Lung (tissue), 11 donors: ENCODE measurements at regions not wholly inside any gene's neighbourhood (a gene's known extent, or its start where the extent isn't known, plus 50 kb on each side); places are given as distances from the start of the nearest gene placed in this dataset.
"Not testable (repeated sequence)": the region's sequence is repeated elsewhere in the genome, so short reads cannot be mapped to it uniquely, and the experiment has no call there.

Experiments used
- ATAC-seq: fragments of 200-7000 bp; cut with Tn5 transposase; one replicate; pipeline ENCODE4 v1.9.1; 2020; ENCODE audit warnings: moderate number of reproducible peaks; ENCODE audit not compliant: insufficient read depth, low FRiP score
- DNase-seq, 3 donors: peaks; one replicate each; pipeline ENCODE4 v3.0.0-alpha.2; 2013 to 2017
- H3K27ac ChIP-seq, 2 donors: one replicate each; pipeline ENCODE4 v1.5.1; 2013; ENCODE audit warnings: mild to moderate bottlenecking in 2 of 2, moderate library complexity in 2 of 2, control low read depth in 1 of 2, inconsistent platforms in 1 of 2, low read depth in 1 of 2, low read length in 1 of 2
- H3K27me3 ChIP-seq, 3 donors: one replicate each; pipeline ENCODE4 v1.5.1; 2013; ENCODE audit warnings: low read length in 2 of 3; ENCODE audit not compliant: control insufficient read depth in 3 of 3, insufficient read depth in 3 of 3
- H3K36me3 ChIP-seq, 4 donors: one replicate each; pipeline ENCODE4 v1.5.1; 2013; ENCODE audit warnings: low read length in 4 of 4, mild to moderate bottlenecking in 1 of 4, moderate library complexity in 1 of 4; ENCODE audit not compliant: control insufficient read depth in 4 of 4, insufficient read depth in 4 of 4
- H3K4me1 ChIP-seq, 5 donors: one replicate each; pipeline ENCODE4 v1.5.1; 2013; ENCODE audit warnings: low read length in 5 of 5, mild to moderate bottlenecking in 2 of 5, moderate library complexity in 1 of 5; ENCODE audit not compliant: control insufficient read depth in 5 of 5, insufficient read depth in 5 of 5
- H3K4me3 ChIP-seq: one replicate; pipeline ENCODE4 v1.5.1; 2013; ENCODE audit warnings: mild to moderate bottlenecking, control low read depth, moderate library complexity
- H3K9ac ChIP-seq, 2 donors: one replicate each; pipeline ENCODE4 v1.5.1; 2013; ENCODE audit warnings: low read length in 2 of 2, control low read depth in 1 of 2; ENCODE audit not compliant: insufficient read depth in 1 of 2
- H3K9me3 ChIP-seq, 4 donors: one replicate each; pipeline ENCODE4 v1.5.1; 2013; ENCODE audit warnings: low read length in 3 of 4, mild to moderate bottlenecking in 1 of 4, moderate library complexity in 1 of 4; ENCODE audit not compliant: control insufficient read depth in 4 of 4, insufficient read depth in 3 of 4
- CTCF ChIP-seq: IDR thresholded peaks from 2 replicates; pipeline ENCODE4 v1.5.1; 2012; ENCODE audit warnings: mild to moderate bottlenecking; ENCODE audit errors: control extremely low read depth, extremely low read depth
- WGBS, 2 donors: extraction: QIAGEN DNeasy Blood & Tissue Kit; methylation state at CpG; one replicate each; pipeline ENCODE4 v1.1.7; 2013; 5-methylcytosine and 5-hydroxymethylcytosine counted together
- donor health status: control.
- donor health status: control.
- donor health status: Bipolar disorder and iron deficiency.
- donor health status: healthy.
- donor health status: DM: yes; HTN: yes; CAD: no.

DNA sequence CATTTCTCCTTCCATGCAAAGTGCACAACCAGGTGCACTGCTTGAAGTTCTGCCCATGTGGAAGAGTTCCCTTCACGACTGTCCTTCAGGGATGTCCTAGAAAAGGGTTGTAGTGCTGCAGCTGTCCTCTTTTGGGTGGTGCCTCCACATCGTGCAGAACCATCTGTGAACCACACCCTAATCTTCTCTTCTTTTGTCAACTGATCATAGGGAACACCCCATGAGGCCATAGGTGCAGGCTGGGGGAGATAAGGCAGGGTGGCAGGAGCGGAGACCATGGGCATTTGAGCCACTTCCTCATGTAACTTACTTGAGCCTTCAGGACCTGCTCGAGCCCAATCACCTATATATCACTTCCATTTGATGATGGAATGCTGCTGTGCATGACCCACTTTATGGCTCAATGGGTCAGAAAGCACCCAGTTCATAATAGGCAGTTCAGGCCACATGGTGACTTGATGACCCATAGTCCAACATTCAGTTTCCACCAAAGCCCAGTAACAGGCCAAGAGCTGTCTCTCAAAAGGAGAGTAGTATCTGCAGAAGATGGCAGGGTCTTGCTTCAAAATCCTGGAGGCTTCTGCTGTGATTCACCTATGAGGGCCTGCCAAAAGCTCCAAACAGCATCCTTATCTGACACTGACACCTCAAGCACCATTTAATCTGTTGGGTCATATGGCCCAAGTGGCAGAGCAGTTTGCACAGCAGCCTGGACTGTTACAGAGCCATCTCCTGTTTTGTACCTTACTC lies 84.7 kb upstream of the CYRIA start:
- H3K9me3 ChIP-seq = no peaks in the 10 kb centered on the region
- no peak for TF ChIP-seq CTCF
- no peak for ATAC-seq

GRCh38 chr2:16748511-16749266 lies 83.1 kb upstream of the CYRIA start:
- not testable (repeated sequence) for H3K4me3 ChIP-seq, H3K27ac ChIP-seq, H3K36me3 ChIP-seq, H3K4me1 ChIP-seq, H3K9ac ChIP-seq, H3K27me3 ChIP-seq, H3K9me3 ChIP-seq, DNase-seq, ATAC-seq
- WGBS, 2 donors = 71 to 78% methylated on average over 1 of the region's 1 CpG

More for the DNA sequence above, 84.7 kb upstream of the CYRIA start:
- Histone ChIP-seq H3K9ac (no peak overlapping the region), H3K4me1 (no peaks in the 10 kb centered on the region), H3K36me3 (no peaks in the 10 kb centered on the region), H3K27ac (no peak overlapping the region), H3K4me3 (no peak overlapping the region), H3K27me3 (no peaks in the 10 kb centered on the region)
- 85 to 90% methylated on average over 4 of the region's 4 CpGs for WGBS, 2 donors
- no peak for DNase-seq

DNA sequence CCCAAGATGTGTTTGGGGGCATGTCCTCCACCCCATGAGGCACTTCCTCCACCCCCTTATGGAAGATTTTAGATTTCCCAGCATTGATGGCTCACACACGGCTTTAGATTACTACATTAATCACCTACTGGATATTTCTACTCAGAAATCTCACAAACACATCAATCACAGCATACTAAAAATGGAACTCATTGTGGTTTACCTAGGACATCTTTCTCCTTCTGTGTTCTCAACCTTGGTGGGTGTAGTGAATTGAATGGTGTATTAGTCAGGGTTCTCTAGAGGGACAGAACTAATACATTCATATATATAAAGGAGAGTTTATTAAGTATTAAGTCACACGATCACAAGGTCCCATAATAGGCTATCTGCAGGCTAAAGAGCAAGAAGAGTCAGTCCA lies 82.1 kb upstream of the CYRIA start:
- Histone ChIP-seq H3K4me1 (no peaks in the 10 kb centered on the region), H3K27me3 (no peaks in the 10 kb centered on the region), H3K4me3 (no peak overlapping the region), H3K9me3 (no peaks in the 10 kb centered on the region), H3K36me3 (no peaks in the 10 kb centered on the region), H3K27ac (no peak overlapping the region), H3K9ac (no peak overlapping the region)
- DNase-seq (no peak), ATAC-seq (no peak)
- no peak for TF ChIP-seq CTCF
- WGBS, 2 donors = 89 to 91% methylated on average over 2 of the region's 2 CpGs

- Histone ChIP-seq H3K9me3 (no peaks in the 10 kb centered on the region), H3K4me3 (no peak overlapping the region), H3K36me3 (no peaks in the 10 kb centered on the region), H3K4me1 (no peaks in the 10 kb centered on the region), H3K27me3 (no peaks in the 10 kb centered on the region), H3K27ac (no peak overlapping the region), H3K9ac (no peak overlapping the region)
- DNase-seq (no peak), ATAC-seq (no peak)
- no peak for TF ChIP-seq CTCF
- 93% methylated on average over 5 of the region's 5 CpGs for WGBS, 2 donors
Observed at GRCh38 chr2:16747257-16747656, 81.6 kb upstream of the CYRIA start.
